ENCODE measurements at regions not wholly inside any gene's neighbourhood (a gene's known extent, or its start where the extent isn't known, plus 50 kb on each side); places are given as distances from the start of the nearest gene placed in this dataset.

DNA sequence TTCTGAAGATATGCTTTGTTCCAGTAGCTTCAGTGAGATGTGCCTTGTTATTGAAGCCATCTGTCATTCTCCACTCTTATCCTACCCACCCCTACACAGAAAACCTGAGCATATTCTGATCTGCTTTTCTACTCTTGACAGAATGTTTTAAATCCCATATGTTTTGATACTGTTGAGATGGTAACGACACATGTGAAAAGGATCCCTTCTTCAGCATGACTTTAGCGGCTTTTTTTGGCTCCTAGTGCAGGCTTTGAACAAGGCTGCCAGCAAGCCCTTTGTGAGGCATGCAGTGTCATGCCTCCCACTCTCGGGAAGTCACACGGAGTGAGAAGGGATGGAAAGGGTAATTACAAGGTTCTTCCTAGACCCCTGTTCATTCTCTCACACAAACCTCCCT lies 228.8 kb upstream of the RGS6 start:
- H3K4me2 ChIP-seq (ENCODE audit: low read depth, low read length, poor library complexity, severe bottlenecking), result no peak overlapping the region
- no peak overlapping the region for H3K9ac ChIP-seq (ENCODE audit: low read depth, low read length, poor library complexity, severe bottlenecking)

GRCh38 chr14:71704210-71704609 lies 228.0 kb upstream of the RGS6 start:
- Histone ChIP-seq H3K9me2 (replicated peaks; ENCODE audit: low read depth, low read length) (no peaks in the 10 kb centered on the region), H3K4me2 (ENCODE audit: low read depth, low read length, poor library complexity, severe bottlenecking) (no peak overlapping the region), H3F3A (ENCODE audit: low read depth) (no peaks in the 10 kb centered on the region), H3K79me2 (ENCODE audit: insufficient read depth, low read length) (no peaks in the 10 kb centered on the region), H3K9ac (ENCODE audit: low read depth, low read length, poor library complexity, severe bottlenecking) (no peak overlapping the region), H2AFZ (ENCODE audit: low read length) (no peak overlapping the region), H3K4me1 (ENCODE audit: insufficient read depth, low read length, poor library complexity, severe bottlenecking) (peaks cover 23% of the 10 kb centered on the region), H3K4me3 (ENCODE audit: low read length, poor library complexity, severe bottlenecking) (no peak overlapping the region), H4K20me1 (ENCODE audit: insufficient read depth, low read length, poor library complexity, severe bottlenecking) (no peaks in the 10 kb centered on the region), H3K27me3 (ENCODE audit: insufficient read depth, low read length, poor library complexity, severe bottlenecking) (no peaks in the 10 kb centered on the region), H3K9me3 (ENCODE audit: insufficient read depth, low read depth, low read length) (no peaks in the 10 kb centered on the region), H3K36me3 (ENCODE audit: insufficient read depth, low read length) (peaks cover 37% of the 10 kb centered on the region; the same call in 1 of the 2 replicates)
- TF ChIP-seq EZH2phosphoT487 (IDR thresholded peaks at IDR 0.05; ENCODE audit: borderline replicate concordance), result no peak
- TF ChIP-seq, protein P1, sequence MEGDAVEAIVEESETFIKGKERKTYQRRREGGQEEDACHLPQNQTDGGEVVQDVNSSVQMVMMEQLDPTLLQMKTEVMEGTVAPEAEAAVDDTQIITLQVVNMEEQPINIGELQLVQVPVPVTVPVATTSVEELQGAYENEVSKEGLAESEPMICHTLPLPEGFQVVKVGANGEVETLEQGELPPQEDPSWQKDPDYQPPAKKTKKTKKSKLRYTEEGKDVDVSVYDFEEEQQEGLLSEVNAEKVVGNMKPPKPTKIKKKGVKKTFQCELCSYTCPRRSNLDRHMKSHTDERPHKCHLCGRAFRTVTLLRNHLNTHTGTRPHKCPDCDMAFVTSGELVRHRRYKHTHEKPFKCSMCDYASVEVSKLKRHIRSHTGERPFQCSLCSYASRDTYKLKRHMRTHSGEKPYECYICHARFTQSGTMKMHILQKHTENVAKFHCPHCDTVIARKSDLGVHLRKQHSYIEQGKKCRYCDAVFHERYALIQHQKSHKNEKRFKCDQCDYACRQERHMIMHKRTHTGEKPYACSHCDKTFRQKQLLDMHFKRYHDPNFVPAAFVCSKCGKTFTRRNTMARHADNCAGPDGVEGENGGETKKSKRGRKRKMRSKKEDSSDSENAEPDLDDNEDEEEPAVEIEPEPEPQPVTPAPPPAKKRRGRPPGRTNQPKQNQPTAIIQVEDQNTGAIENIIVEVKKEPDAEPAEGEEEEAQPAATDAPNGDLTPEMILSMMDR (conservative IDR thresholded peaks at IDR 0.05; ENCODE audit: low read length), result no peak

More for the DNA sequence above, 228.8 kb upstream of the RGS6 start:
- Histone ChIP-seq H3K9me3 (ENCODE audit: insufficient read depth, low read depth, low read length) (no peaks in the 10 kb centered on the region), H3K4me3 (ENCODE audit: low read length, poor library complexity, severe bottlenecking) (no peak overlapping the region), H3K79me2 (ENCODE audit: insufficient read depth, low read length) (no peaks in the 10 kb centered on the region), H3K36me3 (ENCODE audit: insufficient read depth, low read length) (peaks cover 39% of the 10 kb centered on the region; the same call in 1 of the 2 replicates), H3K9me2 (replicated peaks; ENCODE audit: low read depth, low read length) (no peaks in the 10 kb centered on the region), H4K20me1 (ENCODE audit: insufficient read depth, low read length, poor library complexity, severe bottlenecking) (no peaks in the 10 kb centered on the region), H3K4me1 (ENCODE audit: insufficient read depth, low read length, poor library complexity, severe bottlenecking) (peaks cover 26% of the 10 kb centered on the region), H3K27me3 (ENCODE audit: insufficient read depth, low read length, poor library complexity, severe bottlenecking) (no peaks in the 10 kb centered on the region), H3F3A (ENCODE audit: low read depth) (no peaks in the 10 kb centered on the region), H2AFZ (ENCODE audit: low read length) (no peak overlapping the region)
- no peak for TF ChIP-seq EZH2phosphoT487 (IDR thresholded peaks at IDR 0.05; ENCODE audit: borderline replicate concordance)
- TF ChIP-seq, protein P1 (conservative IDR thresholded peaks at IDR 0.05; ENCODE audit: low read length), result no peak

GRCh38 chr14:71705460-71705859 lies 226.8 kb upstream of the RGS6 start:
- H3K9ac ChIP-seq (ENCODE audit: low read depth, low read length, poor library complexity, severe bottlenecking), result no peak overlapping the region
- no peaks in the 10 kb centered on the region for H4K20me1 ChIP-seq (ENCODE audit: insufficient read depth, low read length, poor library complexity, severe bottlenecking)
- peaks cover 39% of the 10 kb centered on the region; the same call in 1 of the 2 replicates for H3K36me3 ChIP-seq (ENCODE audit: insufficient read depth, low read length)
- H2AFZ ChIP-seq (ENCODE audit: low read length), result no peak overlapping the region
- no peaks in the 10 kb centered on the region for H3K9me3 ChIP-seq (ENCODE audit: insufficient read depth, low read depth, low read length)
- no peak overlapping the region for H3K4me2 ChIP-seq (ENCODE audit: low read depth, low read length, poor library complexity, severe bottlenecking)
- no peak overlapping the region for H3K4me3 ChIP-seq (ENCODE audit: low read length, poor library complexity, severe bottlenecking)
- H3K9me2 ChIP-seq (replicated peaks; ENCODE audit: low read depth, low read length), result no peaks in the 10 kb centered on the region
- no peaks in the 10 kb centered on the region for H3K27me3 ChIP-seq (ENCODE audit: insufficient read depth, low read length, poor library complexity, severe bottlenecking)
- TF ChIP-seq, protein P1 (conservative IDR thresholded peaks at IDR 0.05; ENCODE audit: low read length), result no peak
- no peak for TF ChIP-seq EZH2phosphoT487 (IDR thresholded peaks at IDR 0.05; ENCODE audit: borderline replicate concordance)
- peaks cover 23% of the 10 kb centered on the region for H3K4me1 ChIP-seq (ENCODE audit: insufficient read depth, low read length, poor library complexity, severe bottlenecking)
- no peaks in the 10 kb centered on the region for H3F3A ChIP-seq (ENCODE audit: low read depth)
- H3K79me2 ChIP-seq (ENCODE audit: insufficient read depth, low read length), result no peaks in the 10 kb centered on the region

Measured in Loucy (cell line).